Hepatocyte (in vitro differentiated cells): ENCODE measurements at regions not wholly inside any gene's neighbourhood (a gene's known extent, or its start where the extent isn't known, plus 50 kb on each side); places are given as distances from the start of the nearest gene placed in this dataset.

Source experiments
- DNase-seq: peaks from one replicate; pipeline ENCODE4 v3.0.0-alpha.2; 2016; ENCODE audit warnings: low spot score
- H2AFZ ChIP-seq: fragments of 200-600 bp; sonication (generic); 2 replicates; pipeline ENCODE4 v1.6.0; 2016; ENCODE audit warnings: antibody characterized with exemption, mild to moderate bottlenecking
- H3K27ac ChIP-seq: fragments of 200-600 bp; sonication (generic); 2 replicates; pipeline ENCODE4 v1.5.1; 2016; ENCODE audit warnings: mild to moderate bottlenecking
- H3K27me3 ChIP-seq: fragments of 200-600 bp; sonication (generic); 2 replicates; pipeline ENCODE4 v1.6.1; 2016
- H3K36me3 ChIP-seq: fragments of 200-600 bp; sonication (generic); replicated peaks from 2 replicates; pipeline ENCODE4 v1.5.1; 2016; ENCODE audit warnings: low read depth; ENCODE audit not compliant: insufficient read depth
- H3K4me1 ChIP-seq: fragments of 200-600 bp; sonication (generic); 2 replicates; pipeline ENCODE4 v1.5.1; 2016; ENCODE audit warnings: mild to moderate bottlenecking, moderate library complexity; ENCODE audit not compliant: insufficient read depth
- H3K4me2 ChIP-seq: fragments of 200-600 bp; sonication (generic); 2 replicates; pipeline ENCODE4 v1.6.0; 2016
- H3K4me3 ChIP-seq: fragments of 200-600 bp; sonication (generic); 2 replicates; pipeline ENCODE4 v1.5.1; 2016; ENCODE audit warnings: mild to moderate bottlenecking
- H3K79me2 ChIP-seq: fragments of 200-600 bp; sonication (generic); 2 replicates; pipeline ENCODE4 v1.6.0; 2017; ENCODE audit warnings: mild to moderate bottlenecking
- H3K9me2 ChIP-seq: fragments of 200-600 bp; sonication (generic); replicated peaks from 2 replicates; pipeline ENCODE4 v1.6.0; 2017; ENCODE audit warnings: mild to moderate bottlenecking; ENCODE audit not compliant: insufficient read depth
- H3K9me3 ChIP-seq: fragments of 200-600 bp; sonication (generic); 2 replicates; pipeline ENCODE4 v1.5.1; 2016; ENCODE audit warnings: low read depth, mild to moderate bottlenecking
- H4K20me1 ChIP-seq: fragments of 200-600 bp; sonication (generic); 2 replicates; pipeline ENCODE4 v1.6.0; 2016; ENCODE audit warnings: mild to moderate bottlenecking; ENCODE audit not compliant: insufficient read depth, poor library complexity, severe bottlenecking
- CTCF ChIP-seq: fragments of 200-600 bp; sonication (generic); IDR thresholded peaks from 2 replicates; pipeline ENCODE4 v1.5.1; 2016; ENCODE audit warnings: antibody characterized with exemption, mild to moderate bottlenecking; ENCODE audit not compliant: poor library complexity
- EZH2 ChIP-seq: fragments of 200-600 bp; sonication (generic); IDR thresholded peaks from 2 replicates; pipeline ENCODE4 v1.6.1; 2016; ENCODE audit warnings: antibody characterized with exemption, mild to moderate bottlenecking, borderline replicate concordance
- EZH2phosphoT487 ChIP-seq: fragments of 200-600 bp; sonication (generic); IDR thresholded peaks from one replicate; pipeline ENCODE4 v1.6.1; 2018; ENCODE audit warnings: antibody characterized with exemption, mild to moderate bottlenecking, low read depth, moderate library complexity; ENCODE audit not compliant: unreplicated experiment, severe bottlenecking
- WGBS: methylation state at CpG from one replicate; pipeline ENCODE4 v1.1.6; 2016; ENCODE audit warnings: low lambda C conversion rate; ENCODE audit errors: missing lambda C conversion rate; 5-methylcytosine and 5-hydroxymethylcytosine counted together

- H3K4me1 ChIP-seq = no peaks in the 10 kb centered on the region
- H3K27me3 ChIP-seq = no peaks in the 10 kb centered on the region
- H3K79me2 ChIP-seq = no peaks in the 10 kb centered on the region
- DNase-seq = no peak
- no peak overlapping the region for H3K27ac ChIP-seq
- H2AFZ ChIP-seq = no peak overlapping the region
- WGBS = 82% methylated on average over 17 of the region's 17 CpGs
- H4K20me1 ChIP-seq = no peaks in the 10 kb centered on the region
- no peaks in the 10 kb centered on the region for H3K9me2 ChIP-seq
- TF ChIP-seq EZH2 (no peak), EZH2phosphoT487 (no peak), CTCF (no peak)
- H3K4me2 ChIP-seq = no peak overlapping the region
- H3K4me3 ChIP-seq = no peak overlapping the region
- H3K9me3 ChIP-seq = no peaks in the 10 kb centered on the region
- H3K36me3 ChIP-seq = no peaks in the 10 kb centered on the region
Measured at GRCh38 chr19:33950091-33950750, 153.6 kb downstream of the KCTD15 start.

- TF ChIP-seq EZH2 (no peak), EZH2phosphoT487 (no peak), CTCF (no peak)
- H3K4me1 ChIP-seq = no peaks in the 10 kb centered on the region
- no peak overlapping the region for H3K27ac ChIP-seq
Measured at GRCh38 chr19:33953023-33953422, 156.4 kb downstream of the KCTD15 start.

DNA sequence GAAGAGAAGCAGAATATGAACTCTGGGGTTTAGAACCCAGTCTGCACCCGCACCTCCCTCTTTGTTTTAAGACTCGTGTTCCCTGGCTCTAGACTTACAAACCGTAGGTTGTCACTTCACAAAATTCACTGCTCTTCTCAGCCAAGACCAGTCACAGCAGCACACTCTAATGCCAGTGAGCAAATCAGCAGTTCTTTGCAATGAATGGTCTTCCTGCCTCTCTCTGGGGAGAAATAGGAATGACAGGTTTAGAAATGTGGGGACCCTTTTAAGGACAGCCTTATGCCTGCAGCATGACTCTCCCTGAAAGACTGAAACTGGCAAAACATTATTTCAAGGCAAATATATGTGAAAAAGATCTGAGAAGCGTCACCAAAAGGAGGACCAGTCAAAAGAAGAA lies 156.9 kb downstream of the KCTD15 start:
- Histone ChIP-seq H3K9me3 (no peaks in the 10 kb centered on the region), H3K4me2 (no peak overlapping the region), H3K4me3 (no peak overlapping the region), H4K20me1 (no peaks in the 10 kb centered on the region), H3K9me2 (no peaks in the 10 kb centered on the region), H3K27ac (no peak overlapping the region), H3K4me1 (no peaks in the 10 kb centered on the region), H3K27me3 (no peaks in the 10 kb centered on the region), H3K79me2 (no peaks in the 10 kb centered on the region), H3K36me3 (no peaks in the 10 kb centered on the region), H2AFZ (no peak overlapping the region)
- 79% methylated on average over 4 of the region's 4 CpGs for WGBS
- DNase-seq = no peak
- no peak for TF ChIP-seq EZH2phosphoT487
- TF ChIP-seq CTCF = no peak
- no peak for TF ChIP-seq EZH2

More at GRCh38 chr19:33953023-33953422, 156.4 kb downstream of the KCTD15 start:
- H3K4me3 ChIP-seq = no peak overlapping the region
- no peaks in the 10 kb centered on the region for H3K36me3 ChIP-seq
- no peak overlapping the region for H2AFZ ChIP-seq
- WGBS = 82% methylated on average over 8 of the region's 8 CpGs
- H3K9me3 ChIP-seq = no peaks in the 10 kb centered on the region
- H3K4me2 ChIP-seq = no peak overlapping the region
- H3K27me3 ChIP-seq = no peaks in the 10 kb centered on the region
- no peaks in the 10 kb centered on the region for H3K79me2 ChIP-seq
- no peaks in the 10 kb centered on the region for H4K20me1 ChIP-seq
- no peak for DNase-seq
- no peaks in the 10 kb centered on the region for H3K9me2 ChIP-seq
